HEK293T (cell line): ENCODE measurements at regions not wholly inside any gene's neighbourhood (a gene's known extent, or its start where the extent isn't known, plus 50 kb on each side); places are given as distances from the start of the nearest gene placed in this dataset.

Experiments
- BHLHE40 ChIP-seq: fragments of 450-650 bp; IDR thresholded peaks from 2 replicates; pipeline ENCODE4 v1.6.1; 2016; ENCODE audit warnings: mild to moderate bottlenecking, moderate library complexity, borderline replicate concordance
- CTBP1 ChIP-seq: fragments of 450-650 bp; IDR thresholded peaks from 2 replicates; pipeline ENCODE4 v1.6.1; 2016; ENCODE audit warnings: borderline replicate concordance
- ELF4 ChIP-seq: fragments of 450-650 bp; IDR thresholded peaks from 2 replicates; pipeline ENCODE4 v1.6.1; 2017; ENCODE audit warnings: antibody characterized with exemption
- FOXK2 ChIP-seq: fragments of 450-650 bp; IDR thresholded peaks from 2 replicates; pipeline ENCODE4 v1.6.1; 2016; ENCODE audit warnings: mild to moderate bottlenecking
- FOXM1 ChIP-seq: fragments of 450-650 bp; IDR thresholded peaks from 2 replicates; pipeline ENCODE4 v1.6.1; 2017; ENCODE audit warnings: mild to moderate bottlenecking, borderline replicate concordance
- L3MBTL2 ChIP-seq: fragments of 450-650 bp; conservative IDR thresholded peaks from 2 replicates; pipeline ENCODE4 v1.6.1; 2016; ENCODE audit warnings: mild to moderate bottlenecking
- LEF1 ChIP-seq: fragments of 450-650 bp; IDR thresholded peaks from 2 replicates; pipeline ENCODE4 v1.6.1; 2017; ENCODE audit warnings: mild to moderate bottlenecking, borderline replicate concordance
- SP1 ChIP-seq: fragments of 450-650 bp; IDR thresholded peaks from 2 replicates; pipeline ENCODE4 v1.6.1; 2017
- SUZ12 ChIP-seq: fragments of 450-650 bp; IDR thresholded peaks from 2 replicates; pipeline ENCODE4 v1.6.1; 2016; ENCODE audit warnings: mild to moderate bottlenecking
- ZNF384 ChIP-seq: fragments of 450-650 bp; IDR thresholded peaks from 2 replicates; pipeline ENCODE4 v1.6.1; 2016
- TF ChIP-seq, protein P1 (sequence below): fragments of 450-650 bp; IDR thresholded peaks from 2 replicates; pipeline ENCODE4 v1.6.1; 2016

DNA sequence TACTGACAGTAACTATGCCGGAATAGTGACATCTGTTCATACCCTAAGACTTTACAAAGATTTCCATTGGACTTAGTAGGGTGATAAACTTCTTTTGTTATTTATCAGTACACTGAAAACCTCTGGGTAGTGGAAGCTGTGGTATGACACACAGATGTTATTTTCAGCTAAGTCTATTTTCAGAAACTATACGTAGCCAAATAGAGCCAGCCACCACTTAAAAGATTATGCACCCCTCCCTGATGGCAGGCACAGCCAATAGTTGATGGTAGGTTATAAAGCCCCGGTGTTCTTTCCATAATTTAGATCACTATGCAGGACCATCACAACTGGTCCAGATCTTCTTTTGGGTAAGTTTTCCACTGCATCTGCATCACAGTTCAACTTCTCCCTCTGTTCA, 1603.2 kb upstream of the PABPC4L start:
- TF ChIP-seq ZNF384 = no peak
- no peak for TF ChIP-seq BHLHE40
- TF ChIP-seq FOXK2 = no peak
- TF ChIP-seq, protein P1, sequence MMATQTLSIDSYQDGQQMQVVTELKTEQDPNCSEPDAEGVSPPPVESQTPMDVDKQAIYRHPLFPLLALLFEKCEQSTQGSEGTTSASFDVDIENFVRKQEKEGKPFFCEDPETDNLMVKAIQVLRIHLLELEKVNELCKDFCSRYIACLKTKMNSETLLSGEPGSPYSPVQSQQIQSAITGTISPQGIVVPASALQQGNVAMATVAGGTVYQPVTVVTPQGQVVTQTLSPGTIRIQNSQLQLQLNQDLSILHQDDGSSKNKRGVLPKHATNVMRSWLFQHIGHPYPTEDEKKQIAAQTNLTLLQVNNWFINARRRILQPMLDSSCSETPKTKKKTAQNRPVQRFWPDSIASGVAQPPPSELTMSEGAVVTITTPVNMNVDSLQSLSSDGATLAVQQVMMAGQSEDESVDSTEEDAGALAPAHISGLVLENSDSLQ = no peak
- no peak for TF ChIP-seq CTBP1
- TF ChIP-seq ELF4 = no peak
- TF ChIP-seq FOXM1 = no peak
- TF ChIP-seq SP1 = no peak
- TF ChIP-seq SUZ12 = no peak
- no peak for TF ChIP-seq L3MBTL2
- TF ChIP-seq LEF1 = no peak
